ENCODE measurements at regions not wholly inside any gene's neighbourhood (a gene's known extent, or its start where the extent isn't known, plus 50 kb on each side); places are given as distances from the start of the nearest gene placed in this dataset.

GRCh38 chr15:46525984-46526725 is 891.3 kb downstream of the SQOR start:
- TF ChIP-seq, protein P1, sequence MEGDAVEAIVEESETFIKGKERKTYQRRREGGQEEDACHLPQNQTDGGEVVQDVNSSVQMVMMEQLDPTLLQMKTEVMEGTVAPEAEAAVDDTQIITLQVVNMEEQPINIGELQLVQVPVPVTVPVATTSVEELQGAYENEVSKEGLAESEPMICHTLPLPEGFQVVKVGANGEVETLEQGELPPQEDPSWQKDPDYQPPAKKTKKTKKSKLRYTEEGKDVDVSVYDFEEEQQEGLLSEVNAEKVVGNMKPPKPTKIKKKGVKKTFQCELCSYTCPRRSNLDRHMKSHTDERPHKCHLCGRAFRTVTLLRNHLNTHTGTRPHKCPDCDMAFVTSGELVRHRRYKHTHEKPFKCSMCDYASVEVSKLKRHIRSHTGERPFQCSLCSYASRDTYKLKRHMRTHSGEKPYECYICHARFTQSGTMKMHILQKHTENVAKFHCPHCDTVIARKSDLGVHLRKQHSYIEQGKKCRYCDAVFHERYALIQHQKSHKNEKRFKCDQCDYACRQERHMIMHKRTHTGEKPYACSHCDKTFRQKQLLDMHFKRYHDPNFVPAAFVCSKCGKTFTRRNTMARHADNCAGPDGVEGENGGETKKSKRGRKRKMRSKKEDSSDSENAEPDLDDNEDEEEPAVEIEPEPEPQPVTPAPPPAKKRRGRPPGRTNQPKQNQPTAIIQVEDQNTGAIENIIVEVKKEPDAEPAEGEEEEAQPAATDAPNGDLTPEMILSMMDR (conservative IDR thresholded peaks at IDR 0.05; ENCODE audit: low read depth, low read length): no peak
- TF ChIP-seq EZH2 (IDR thresholded peaks at IDR 0.05; ENCODE audit: borderline replicate concordance, low read depth, low read length, poor library complexity, severe bottlenecking): no peak
